ENCODE measurements at regions not wholly inside any gene's neighbourhood (a gene's known extent, or its start where the extent isn't known, plus 50 kb on each side); places are given as distances from the start of the nearest gene placed in this dataset.

- TF ChIP-seq POLR2AphosphoS5 (IDR thresholded peaks at IDR 0.05; ENCODE audit: low read depth, low read length) (no peak), EP300 (IDR thresholded peaks at IDR 0.05; ENCODE audit: borderline replicate concordance in 1 of 2, low read depth in 2 of 2, low read length in 2 of 2) (no peak), NANOG (IDR thresholded peaks at IDR 0.05; ENCODE audit: insufficient read depth, low read depth, low read length, poor library complexity, severe bottlenecking) (no peak), MAFK (IDR thresholded peaks at IDR 0.05; ENCODE audit: low read depth, low read length) (no peak)
These were observed 235.7 kb downstream of the EMX2 start for GRCh38 chr10:117778241-117778640.

Data from H1 (cell line).